SU-DHL-6 (cell line): ENCODE measurements at regions not wholly inside any gene's neighbourhood (a gene's known extent, or its start where the extent isn't known, plus 50 kb on each side); places are given as distances from the start of the nearest gene placed in this dataset.

ENCODE experiments used
- H2AFZ ChIP-seq: fragments of 200-600 bp; sonication (generic); 2 replicates; pipeline ENCODE4 v1.6.1; 2014; ENCODE audit warnings: low read depth, mild to moderate bottlenecking, moderate library complexity, mixed read lengths, antibody characterized with exemption, low read length; ENCODE audit not compliant: severe bottlenecking
- H3F3A ChIP-seq: fragments of 200-600 bp; shearing (Covaris generic); 2 replicates; pipeline ENCODE4 v1.6.0; 2016; ENCODE audit warnings: antibody characterized with exemption, mild to moderate bottlenecking; ENCODE audit not compliant: insufficient read depth
- H3K27ac ChIP-seq: fragments of 200-600 bp; sonication (generic); 2 replicates; pipeline ENCODE4 v1.5.1; 2016; ENCODE audit warnings: low read depth, mild to moderate bottlenecking, low read length, moderate library complexity, mixed read lengths
- H3K27me3 ChIP-seq: fragments of 200-600 bp; sonication (generic), shearing (Covaris generic); 2 replicates; pipeline ENCODE4 v1.6.0; 2014; ENCODE audit warnings: mild to moderate bottlenecking, low read length
- H3K36me3 ChIP-seq: fragments of 200-600 bp; sonication (generic); 2 replicates; pipeline ENCODE4 v1.6.1; 2014; ENCODE audit warnings: mild to moderate bottlenecking, low read length, mixed read lengths
- H3K4me2 ChIP-seq: fragments of 300-600, 200-600 bp; shearing (Covaris generic), sonication (generic); 2 replicates; pipeline ENCODE4 v1.6.0; 2014; ENCODE audit warnings: low read length, low read depth, mild to moderate bottlenecking; ENCODE audit not compliant: poor library complexity, severe bottlenecking
- H3K4me3 ChIP-seq: fragments of 200-600 bp; sonication (generic); 2 replicates; pipeline ENCODE4 v1.5.1; 2014; ENCODE audit warnings: antibody characterized with exemption, low read length, mild to moderate bottlenecking, mixed read lengths; ENCODE audit not compliant: insufficient read depth, poor library complexity, severe bottlenecking
- H3K79me2 ChIP-seq: fragments of 200-600 bp; sonication (generic); 2 replicates; pipeline ENCODE4 v1.6.1; 2014; ENCODE audit warnings: mild to moderate bottlenecking, low read length, moderate library complexity; ENCODE audit not compliant: insufficient read depth
- H3K9ac ChIP-seq: fragments of 200-600 bp; sonication (generic); 2 replicates; pipeline ENCODE4 v1.7.0; 2014; ENCODE audit warnings: mild to moderate bottlenecking, low read length
- H3K9me2 ChIP-seq: fragments of 200-600 bp; sonication (generic); replicated peaks from 2 replicates; pipeline ENCODE4 v1.6.1; 2014; ENCODE audit warnings: low read length; ENCODE audit not compliant: insufficient read depth
- H3K9me3 ChIP-seq: fragments of 200-600 bp; sonication (generic); 2 replicates; pipeline ENCODE4 v1.6.1; 2014; ENCODE audit warnings: low read length, mixed read lengths; ENCODE audit not compliant: insufficient read depth
- H4K20me1 ChIP-seq: fragments of 200-600 bp; sonication (generic); 2 replicates; pipeline ENCODE4 v1.6.1; 2014; ENCODE audit warnings: low read depth, mild to moderate bottlenecking, antibody characterized with exemption, low read length, moderate library complexity, mixed read lengths
- CTCF ChIP-seq: fragments of 200-600 bp; sonication (generic); IDR thresholded peaks from one replicate; pipeline ENCODE4 v1.5.1; 2017; ENCODE audit warnings: antibody characterized with exemption, mild to moderate bottlenecking, low read length, moderate library complexity; ENCODE audit not compliant: insufficient read depth, poor library complexity, severe bottlenecking
- EZH2phosphoT487 ChIP-seq: fragments of 200-600 bp; sonication (generic), shearing (Covaris generic); conservative IDR thresholded peaks from 2 replicates; pipeline ENCODE4 v1.6.1; 2018; ENCODE audit warnings: mild to moderate bottlenecking, antibody characterized with exemption, low read length, moderate library complexity, mixed read lengths

DNA sequence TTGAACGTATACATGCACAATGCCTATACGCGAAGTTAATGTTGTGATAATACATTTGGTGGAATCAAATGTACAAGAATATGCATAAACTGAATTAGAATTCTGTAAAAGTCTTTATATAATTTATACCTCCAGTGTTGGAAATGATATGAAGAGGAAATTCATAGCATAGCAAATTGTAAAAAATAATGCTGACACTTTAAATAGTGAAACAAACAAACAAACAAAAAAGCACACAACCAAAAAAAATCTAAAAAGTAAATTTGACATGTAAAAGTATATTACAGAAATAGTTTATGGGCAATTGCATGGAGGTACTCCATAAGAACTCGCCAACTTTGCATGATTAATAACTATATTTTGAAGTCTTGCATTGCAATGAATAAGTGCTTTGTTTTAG, 780.9 kb downstream of the TBC1D32 start:
- no peaks in the 10 kb centered on the region for H3F3A ChIP-seq
- H3K9ac ChIP-seq, result no peak overlapping the region
- H3K36me3 ChIP-seq, result no peaks in the 10 kb centered on the region
- H3K27me3 ChIP-seq, result no peaks in the 10 kb centered on the region
- H3K9me2 ChIP-seq, result no peaks in the 10 kb centered on the region
- H2AFZ ChIP-seq, result no peak overlapping the region
- no peak overlapping the region for H3K4me3 ChIP-seq
- H3K4me2 ChIP-seq, result no peak overlapping the region
- H3K9me3 ChIP-seq, result no peaks in the 10 kb centered on the region
- no peak for TF ChIP-seq CTCF
- TF ChIP-seq EZH2phosphoT487, result no peak
- no peak overlapping the region for H3K27ac ChIP-seq
- no peaks in the 10 kb centered on the region for H4K20me1 ChIP-seq
- no peaks in the 10 kb centered on the region for H3K79me2 ChIP-seq

- no peak for TF ChIP-seq EZH2phosphoT487
- TF ChIP-seq CTCF, result no peak
- H4K20me1 ChIP-seq, result no peaks in the 10 kb centered on the region
- H3F3A ChIP-seq, result no peaks in the 10 kb centered on the region
- no peak overlapping the region for H3K4me3 ChIP-seq
- no peaks in the 10 kb centered on the region for H3K9me3 ChIP-seq
- H3K4me2 ChIP-seq, result no peak overlapping the region
- no peaks in the 10 kb centered on the region for H3K27me3 ChIP-seq
- H3K36me3 ChIP-seq, result no peaks in the 10 kb centered on the region
- no peak overlapping the region for H3K9ac ChIP-seq
- H3K9me2 ChIP-seq, result no peaks in the 10 kb centered on the region
- no peak overlapping the region for H3K27ac ChIP-seq
- no peaks in the 10 kb centered on the region for H3K79me2 ChIP-seq
- no peak overlapping the region for H2AFZ ChIP-seq
These were observed 788.9 kb downstream of the TBC1D32 start for GRCh38 chr6:120545353-120545752.

GRCh38 chr6:120534954-120535353, 799.3 kb downstream of the TBC1D32 start:
- no peak for TF ChIP-seq EZH2phosphoT487
- no peak for TF ChIP-seq CTCF
- Histone ChIP-seq H3K36me3 (no peaks in the 10 kb centered on the region), H3K9ac (no peak overlapping the region), H3K4me2 (no peak overlapping the region), H3K79me2 (no peaks in the 10 kb centered on the region), H2AFZ (no peak overlapping the region), H3K4me3 (no peak overlapping the region), H3F3A (no peaks in the 10 kb centered on the region), H3K27me3 (no peaks in the 10 kb centered on the region), H3K9me2 (no peaks in the 10 kb centered on the region), H3K27ac (no peak overlapping the region), H3K9me3 (no peaks in the 10 kb centered on the region), H4K20me1 (no peaks in the 10 kb centered on the region)

DNA sequence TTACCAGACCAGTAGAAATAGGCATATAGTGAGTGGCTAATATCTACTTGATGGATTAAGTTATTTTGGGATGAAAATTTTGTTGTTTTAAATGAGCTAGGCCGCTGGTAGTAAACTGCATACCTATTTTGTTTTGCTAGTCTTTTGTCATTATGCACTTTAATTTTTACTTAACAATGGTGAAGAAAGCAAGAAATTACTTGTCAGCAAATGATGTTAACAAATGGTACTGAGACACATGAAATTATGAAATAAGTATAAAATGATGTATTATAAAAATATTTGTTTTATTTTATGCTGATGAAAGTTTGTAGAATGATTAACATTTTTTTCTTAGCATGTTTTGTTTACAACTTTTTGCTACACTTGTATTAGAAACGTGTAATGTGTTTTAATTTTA, 807.7 kb downstream of the TBC1D32 start:
- Histone ChIP-seq H3K27me3 (no peaks in the 10 kb centered on the region), H3K9me3 (no peaks in the 10 kb centered on the region), H3K4me3 (no peak overlapping the region), H3K27ac (no peak overlapping the region), H3K36me3 (no peaks in the 10 kb centered on the region), H3K4me2 (no peak overlapping the region), H4K20me1 (no peaks in the 10 kb centered on the region), H3K79me2 (no peaks in the 10 kb centered on the region), H2AFZ (no peak overlapping the region), H3K9me2 (no peaks in the 10 kb centered on the region), H3K9ac (no peak overlapping the region), H3F3A (no peaks in the 10 kb centered on the region)
- TF ChIP-seq EZH2phosphoT487, result no peak
- TF ChIP-seq CTCF, result no peak
